Midbrain (tissue), 1 donor: ENCODE measurements at regions not wholly inside any gene's neighbourhood (a gene's known extent, or its start where the extent isn't known, plus 50 kb on each side); places are given as distances from the start of the nearest gene placed in this dataset.

ENCODE experiments used
- DNase-seq: peaks from one replicate; lab custom pipeline; 2025; lab: John Stamatoyannopoulos, UW

DNA sequence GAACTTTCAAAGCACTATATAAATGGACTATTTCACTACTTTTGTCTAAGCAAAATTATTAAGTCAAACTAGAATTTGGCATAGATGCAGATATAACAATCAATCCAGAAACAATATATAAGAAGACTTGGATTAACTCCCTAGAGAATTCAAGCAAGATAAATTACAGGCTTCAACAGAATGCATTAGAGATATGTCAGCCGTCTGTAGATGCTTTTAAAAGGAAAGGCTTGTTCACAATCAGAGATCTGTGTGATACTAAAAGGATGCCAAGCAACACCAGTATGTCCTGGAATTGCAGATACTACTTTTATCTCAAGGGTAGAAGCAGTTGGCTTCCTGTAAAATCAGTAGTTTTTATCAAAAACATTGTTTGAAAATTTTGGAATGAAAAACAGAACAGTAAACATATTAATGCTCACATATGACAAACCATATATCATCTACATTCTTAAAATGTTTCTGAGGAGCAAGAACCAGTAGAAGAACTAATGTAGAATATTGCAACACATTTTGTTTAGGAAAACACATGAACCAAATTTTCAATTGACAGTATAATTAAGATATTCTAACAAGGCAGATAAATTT, 947.9 kb upstream of the LRRN3 start:
- DNase-seq, result no peak

DNA sequence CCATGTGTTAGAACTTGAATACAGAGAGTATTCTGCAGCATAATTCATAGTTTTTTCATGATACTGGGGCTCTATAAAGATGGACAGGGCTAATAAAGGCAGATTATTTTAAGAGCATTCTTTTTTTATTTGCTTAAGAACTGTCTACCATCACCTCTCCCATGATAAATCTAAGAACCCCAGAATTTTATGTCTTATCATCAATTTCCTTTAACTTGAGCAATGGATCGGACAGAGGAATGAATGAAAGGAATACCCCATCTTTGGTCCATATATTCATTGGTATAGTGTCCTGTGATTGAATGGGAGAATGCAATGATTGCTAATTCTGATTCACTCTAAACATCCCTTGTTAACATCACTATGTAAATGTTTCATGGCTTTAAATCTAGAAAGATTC, 946.3 kb upstream of the LRRN3 start:
- no peak for DNase-seq

- DNase-seq, result no peak
These were observed 942.9 kb upstream of the LRRN3 start for GRCh38 chr7:110148054-110148453.

GRCh38 chr7:110153222-110153621, 937.7 kb upstream of the LRRN3 start:
- DNase-seq, result no peak

DNA sequence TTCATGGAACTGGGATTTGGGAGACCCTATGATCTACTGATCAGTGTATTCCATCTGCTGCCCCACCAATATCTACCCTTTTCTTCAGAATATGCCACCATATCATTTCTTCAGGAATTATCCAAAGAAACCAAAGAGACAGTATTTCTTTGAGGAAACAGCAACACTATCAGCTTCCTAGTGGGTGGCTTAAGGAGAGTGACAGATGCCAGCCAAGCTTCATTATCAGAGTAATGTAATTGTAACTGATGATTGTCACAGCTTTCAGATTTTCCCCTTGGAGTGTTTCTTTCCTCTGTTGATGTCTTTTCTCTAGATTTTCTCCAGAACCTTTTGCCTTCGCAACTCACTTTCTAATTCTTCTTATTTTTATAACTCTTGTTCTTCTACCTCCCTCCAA, 934.4 kb upstream of the LRRN3 start:
- DNase-seq, result no peak

DNA sequence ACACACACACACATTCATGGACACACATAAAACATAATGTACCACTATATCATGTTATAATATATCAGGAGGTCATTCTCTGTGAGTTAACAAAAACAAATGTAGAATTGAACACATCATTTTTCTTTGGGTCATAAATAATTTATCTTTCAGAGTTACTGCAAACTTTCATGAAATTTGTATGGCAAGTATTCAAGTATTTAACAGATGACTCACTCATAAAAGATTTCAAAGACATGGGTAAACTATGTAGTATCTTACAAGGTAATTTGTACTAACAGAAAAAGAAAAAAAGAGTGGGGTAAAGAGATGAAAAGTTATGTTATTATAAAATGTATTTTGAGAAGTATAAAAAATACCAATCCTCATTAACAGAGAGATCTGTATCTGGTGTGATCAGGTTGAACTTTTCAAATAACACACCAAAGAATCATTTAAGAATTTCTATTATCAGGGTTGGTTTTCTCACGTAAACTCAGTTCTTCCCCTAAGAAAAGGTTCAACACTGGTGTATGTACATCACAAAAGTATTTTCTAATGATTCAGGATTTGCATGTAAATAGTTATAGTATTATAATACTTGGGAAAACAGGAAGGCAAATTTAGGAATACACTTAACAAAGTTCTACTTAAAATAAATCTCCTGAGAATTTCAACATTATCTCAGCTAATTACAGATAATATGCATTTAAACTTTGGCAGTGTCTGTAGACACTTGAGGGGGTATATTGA, 933.1 kb upstream of the LRRN3 start:
- no peak for DNase-seq

DNA sequence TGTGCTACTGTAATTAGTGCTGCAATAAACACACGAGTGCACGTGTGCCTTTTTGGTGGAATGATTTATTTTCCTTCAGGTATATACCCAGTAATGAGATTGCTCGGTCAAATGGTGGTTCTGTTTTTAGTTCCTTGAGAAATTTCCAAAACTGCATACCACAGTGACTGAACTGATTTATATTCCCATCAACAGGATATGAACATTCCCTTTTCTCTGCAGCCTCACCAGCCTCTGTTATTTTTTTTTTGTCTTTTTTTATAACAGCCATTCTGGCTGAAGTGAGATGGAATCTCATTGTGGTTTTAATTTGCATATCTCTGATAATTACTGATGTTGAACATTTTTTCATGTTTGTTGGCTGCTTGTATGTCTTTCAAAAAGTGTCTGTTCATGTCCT, 922.9 kb upstream of the LRRN3 start:
- DNase-seq, result no peak

DNA sequence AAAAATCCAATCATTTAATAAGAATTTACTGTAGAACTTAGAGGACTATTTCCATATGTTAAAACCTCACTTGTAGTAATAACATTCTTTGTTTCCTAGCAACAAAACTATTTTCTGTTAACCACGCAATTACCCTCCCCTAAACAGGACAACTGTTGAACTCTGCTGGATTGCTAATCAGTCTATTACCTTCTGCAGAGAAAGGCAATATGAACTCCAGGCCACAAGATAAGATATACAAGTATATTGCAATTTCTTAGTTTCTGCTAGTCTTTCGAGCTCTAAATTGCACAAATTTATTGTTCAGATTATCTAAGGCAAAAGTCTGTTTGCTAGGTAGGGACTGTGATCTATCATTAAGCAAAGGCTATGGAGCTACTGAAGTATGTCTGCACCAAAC, 920.1 kb upstream of the LRRN3 start:
- DNase-seq, result no peak

DNA sequence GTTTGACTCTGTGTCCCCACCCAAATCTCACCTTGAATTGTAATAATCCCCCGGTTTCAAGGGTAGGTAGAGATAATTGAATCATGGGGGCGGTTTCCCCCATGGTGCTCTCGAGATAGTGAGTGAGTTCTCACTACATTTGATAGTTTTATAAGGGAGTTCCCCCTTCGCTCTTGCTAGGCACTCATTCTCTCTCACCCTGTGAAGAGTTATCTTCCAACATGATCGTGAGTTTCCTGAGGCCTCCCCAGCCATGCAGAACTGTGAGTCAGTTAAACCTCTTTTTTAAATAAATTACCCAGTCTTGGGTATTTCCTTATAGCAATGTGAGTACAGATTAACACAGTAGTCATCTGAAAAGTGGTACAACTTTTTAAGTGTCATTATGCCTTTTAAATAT, 913.5 kb upstream of the LRRN3 start:
- no peak for DNase-seq

DNA sequence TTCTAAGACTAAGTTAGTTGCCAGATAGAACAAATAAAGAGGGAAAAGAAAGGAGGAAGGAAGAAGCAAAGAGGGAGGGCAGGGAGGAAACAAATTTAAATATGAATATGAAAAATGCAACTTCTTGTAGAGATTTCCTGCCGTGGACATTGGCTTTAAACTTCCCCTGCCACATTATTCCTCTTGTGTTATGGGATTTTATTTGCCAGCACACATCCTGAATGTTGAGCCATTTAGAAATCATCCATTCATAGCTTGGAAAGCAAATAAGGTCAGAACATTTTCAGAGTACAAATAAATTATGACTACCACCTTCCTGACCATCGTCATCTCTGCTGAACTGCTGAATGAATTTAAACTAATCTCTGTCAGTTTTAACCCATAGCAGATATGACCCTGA, 911.9 kb upstream of the LRRN3 start:
- no peak for DNase-seq

GRCh38 chr7:110181768-110182167, 909.2 kb upstream of the LRRN3 start:
- no peak for DNase-seq

DNA sequence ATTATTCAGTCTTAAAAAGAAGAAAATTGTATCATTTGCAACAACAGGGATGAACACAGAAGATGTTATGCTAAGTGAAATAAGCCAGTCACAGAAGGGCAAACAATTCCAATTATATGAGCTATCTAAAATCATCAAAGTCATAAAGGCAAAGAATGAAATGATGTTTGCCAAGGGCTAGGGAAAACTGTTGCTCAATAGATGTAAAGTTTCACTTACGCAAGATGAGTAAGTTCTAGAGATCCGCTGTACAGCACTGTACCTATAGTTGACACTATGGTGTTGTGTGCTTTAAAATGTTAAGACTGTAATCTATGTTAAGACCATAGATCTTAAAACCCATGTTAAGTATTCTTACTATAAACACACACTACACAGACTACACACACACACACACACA, 904.6 kb upstream of the LRRN3 start:
- no peak for DNase-seq

- DNase-seq, result no peak
These were observed 902.9 kb upstream of the LRRN3 start for GRCh38 chr7:110187877-110188554.

DNA sequence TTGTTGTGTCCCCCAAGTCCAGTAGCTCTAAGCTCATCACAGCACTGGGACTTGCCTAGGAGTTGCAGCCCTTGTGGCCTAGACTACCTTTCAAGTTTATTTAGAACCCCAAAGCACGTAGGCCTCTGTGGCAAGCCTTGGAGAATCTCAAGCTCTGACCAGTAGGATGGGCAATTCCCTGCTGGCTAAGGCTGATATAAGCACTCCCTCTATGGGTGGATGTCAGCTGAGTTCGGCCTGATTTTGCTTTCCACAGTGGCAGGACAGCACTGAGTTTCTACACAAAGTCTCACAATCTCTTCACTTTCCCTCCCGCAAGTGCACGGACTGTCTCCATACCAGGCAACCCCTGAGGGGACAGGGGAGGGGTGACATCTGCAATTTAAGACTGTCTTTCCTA, 886.4 kb upstream of the LRRN3 start:
- no peak for DNase-seq

DNA sequence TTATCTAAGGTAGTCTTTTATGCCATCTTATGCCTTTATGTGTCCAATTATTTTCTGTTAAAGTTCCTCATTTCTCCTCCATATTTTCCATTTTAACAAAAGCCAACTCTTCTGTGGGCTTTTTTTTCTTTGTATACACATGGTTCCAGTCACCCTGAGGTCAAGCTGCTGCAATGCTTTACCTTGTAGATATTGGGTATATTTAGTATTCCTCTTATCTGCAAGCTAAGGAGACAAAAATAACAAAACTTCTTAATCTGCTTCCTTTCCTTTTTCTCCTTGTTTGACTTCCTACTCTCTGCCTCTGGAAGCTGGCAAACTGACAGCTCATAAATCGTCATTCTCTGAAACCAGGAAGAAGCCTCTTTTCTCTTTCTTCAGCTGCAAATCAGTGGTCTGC, 885.0 kb upstream of the LRRN3 start:
- DNase-seq, result no peak

GRCh38 chr7:110209884-110210283, 881.0 kb upstream of the LRRN3 start:
- no peak for DNase-seq

- no peak for DNase-seq
These were observed 879.9 kb upstream of the LRRN3 start for GRCh38 chr7:110210941-110211608.

DNA sequence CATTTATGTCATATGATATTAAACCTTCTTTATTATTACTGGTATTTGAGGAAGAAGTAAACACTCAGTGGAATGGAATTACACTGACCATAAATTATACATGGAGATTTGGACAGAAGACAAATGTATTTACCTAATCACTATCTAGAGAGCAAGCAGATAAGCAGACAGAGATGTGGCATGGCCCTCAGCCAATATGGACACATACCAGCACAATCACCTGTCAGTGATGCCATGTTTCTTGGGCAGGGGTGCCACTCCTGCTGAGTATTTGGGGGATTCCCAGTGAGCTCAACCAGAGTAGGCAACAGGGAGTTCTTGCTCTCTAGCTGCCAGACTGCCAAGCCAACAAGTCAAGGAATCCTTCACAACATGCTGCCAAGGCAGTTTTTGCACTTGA, 866.3 kb upstream of the LRRN3 start:
- DNase-seq, result no peak

- no peak for DNase-seq
These were observed 844.8 kb upstream of the LRRN3 start for GRCh38 chr7:110246118-110246517.

DNA sequence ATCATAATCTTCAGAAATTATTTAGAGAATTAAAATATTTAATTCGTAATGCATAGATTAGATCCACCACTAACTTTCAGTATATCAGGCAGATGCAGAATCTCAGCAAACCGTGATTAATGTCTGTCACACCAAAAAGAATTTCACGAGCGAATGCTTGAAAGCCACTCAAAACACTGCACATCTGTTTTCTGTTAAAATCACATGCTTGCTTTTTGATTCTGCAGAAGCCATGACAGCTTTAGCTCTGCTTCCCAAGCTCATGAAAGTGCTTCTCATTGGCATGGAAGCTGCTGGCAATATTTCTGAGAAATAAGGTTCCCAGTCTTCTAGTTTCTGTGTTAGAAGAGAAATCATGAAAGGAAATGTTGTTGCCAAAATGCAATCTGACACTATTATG, 837.8 kb upstream of the LRRN3 start:
- no peak for DNase-seq

- no peak for DNase-seq
These were observed 833.3 kb upstream of the LRRN3 start for GRCh38 chr7:110257673-110258072.

GRCh38 chr7:110262251-110262650, 828.7 kb upstream of the LRRN3 start:
- DNase-seq, result no peak

- DNase-seq, result no peak
These were observed 826.6 kb upstream of the LRRN3 start for GRCh38 chr7:110264288-110264687.
